Left renal cortex interstitium (tissue), 4 donors: ENCODE measurements at regions not wholly inside any gene's neighbourhood (a gene's known extent, or its start where the extent isn't known, plus 50 kb on each side); places are given as distances from the start of the nearest gene placed in this dataset.

Source experiments
- DNase-seq, 4 donors: peaks; one replicate each; pipeline ENCODE4 v3.0.0-alpha.2; 2013; ENCODE audit warnings: low read depth in 4 of 4, low spot score in 2 of 4, missing footprints in 1 of 4

- DNase-seq: no peak
These were observed 194.1 kb upstream of the DSEL start for GRCh38 chr18:67710639-67711038.

GRCh38 chr18:67705748-67706147 lies 189.2 kb upstream of the DSEL start:
- DNase-seq: no peak

- no peak for DNase-seq
These were observed 179.2 kb upstream of the DSEL start for GRCh38 chr18:67695684-67696083.

GRCh38 chr18:67694787-67695186 lies 178.3 kb upstream of the DSEL start:
- no peak for DNase-seq

- no peak for DNase-seq
These were observed 176.3 kb upstream of the DSEL start for GRCh38 chr18:67692811-67693210.

GRCh38 chr18:67682516-67682915 lies 166.0 kb upstream of the DSEL start:
- no peak for DNase-seq

- DNase-seq: no peak
These were observed 161.0 kb upstream of the DSEL start for GRCh38 chr18:67677489-67677888.

- no peak for DNase-seq
These were observed 156.2 kb upstream of the DSEL start for GRCh38 chr18:67672716-67673115.

- DNase-seq: no peak
These were observed 155.6 kb upstream of the DSEL start for GRCh38 chr18:67672155-67672554.

GRCh38 chr18:67670024-67670543 lies 153.6 kb upstream of the DSEL start:
- no peak for DNase-seq

- DNase-seq: no peak
These were observed 148.7 kb upstream of the DSEL start for GRCh38 chr18:67665266-67665665.

GRCh38 chr18:67662996-67663395 lies 146.5 kb upstream of the DSEL start:
- DNase-seq: no peak

GRCh38 chr18:67661555-67661954 lies 145.0 kb upstream of the DSEL start:
- DNase-seq: no peak

- no peak for DNase-seq
These were observed 137.6 kb upstream of the DSEL start for GRCh38 chr18:67654101-67654500.

- no peak for DNase-seq
These were observed 135.8 kb upstream of the DSEL start for GRCh38 chr18:67652288-67652687.

GRCh38 chr18:67651438-67651837 lies 134.9 kb upstream of the DSEL start:
- DNase-seq: no peak

- no peak for DNase-seq
These were observed 134.3 kb upstream of the DSEL start for GRCh38 chr18:67650686-67651385.

GRCh38 chr18:67646890-67647289 lies 130.4 kb upstream of the DSEL start:
- DNase-seq: no peak

GRCh38 chr18:67644226-67644625 lies 127.7 kb upstream of the DSEL start:
- DNase-seq: no peak

- no peak for DNase-seq
These were observed 123.4 kb upstream of the DSEL start for GRCh38 chr18:67639872-67640271.

GRCh38 chr18:67636597-67637385 lies 120.3 kb upstream of the DSEL start:
- DNase-seq: no peak
